Glutamatergic neuron (in vitro differentiated cells): ENCODE measurements at regions not wholly inside any gene's neighbourhood (a gene's known extent, or its start where the extent isn't known, plus 50 kb on each side); places are given as distances from the start of the nearest gene placed in this dataset.
A peak's percentile ranks its signal among the peaks of the same experiment; 100 is the strongest.

Experiments
- DNase-seq: peaks from one replicate; pipeline ENCODE4 v3.0.0; 2022
- H3K27ac Mint-ChIP-seq: one replicate; pipeline ENCODE4 v1.8.0; 2020; ENCODE audit warnings: mild to moderate bottlenecking, mixed read lengths, inconsistent platforms; ENCODE audit not compliant: unreplicated experiment
- H3K27me3 Mint-ChIP-seq: one replicate; pipeline ENCODE4 v1.8.0; 2020; ENCODE audit warnings: mild to moderate bottlenecking, moderate library complexity, mixed read lengths, inconsistent platforms; ENCODE audit not compliant: unreplicated experiment
- H3K36me3 Mint-ChIP-seq: one replicate; pipeline ENCODE4 v1.8.0; 2020; ENCODE audit warnings: mild to moderate bottlenecking, mixed read lengths, inconsistent platforms; ENCODE audit not compliant: unreplicated experiment
- H3K4me1 Mint-ChIP-seq: one replicate; pipeline ENCODE4 v1.8.0; 2020; ENCODE audit warnings: mild to moderate bottlenecking, low read depth, mixed read lengths, inconsistent platforms; ENCODE audit not compliant: unreplicated experiment
- H3K4me3 Mint-ChIP-seq: one replicate; pipeline ENCODE4 v1.8.0; 2020; ENCODE audit warnings: mild to moderate bottlenecking, mixed read lengths, inconsistent platforms; ENCODE audit not compliant: unreplicated experiment
- H3K9me3 Mint-ChIP-seq: one replicate; pipeline ENCODE4 v1.8.0; 2020; ENCODE audit warnings: mild to moderate bottlenecking, moderate library complexity, mixed read lengths, inconsistent platforms; ENCODE audit not compliant: unreplicated experiment
- TF ChIP-seq, protein P1 (sequence below): fragments of 200-600 bp; sonication (generic); IDR thresholded peaks from one replicate; pipeline ENCODE4 v1.5.0; 2021; ENCODE audit not compliant: partially characterized antibody, unreplicated experiment

DNA sequence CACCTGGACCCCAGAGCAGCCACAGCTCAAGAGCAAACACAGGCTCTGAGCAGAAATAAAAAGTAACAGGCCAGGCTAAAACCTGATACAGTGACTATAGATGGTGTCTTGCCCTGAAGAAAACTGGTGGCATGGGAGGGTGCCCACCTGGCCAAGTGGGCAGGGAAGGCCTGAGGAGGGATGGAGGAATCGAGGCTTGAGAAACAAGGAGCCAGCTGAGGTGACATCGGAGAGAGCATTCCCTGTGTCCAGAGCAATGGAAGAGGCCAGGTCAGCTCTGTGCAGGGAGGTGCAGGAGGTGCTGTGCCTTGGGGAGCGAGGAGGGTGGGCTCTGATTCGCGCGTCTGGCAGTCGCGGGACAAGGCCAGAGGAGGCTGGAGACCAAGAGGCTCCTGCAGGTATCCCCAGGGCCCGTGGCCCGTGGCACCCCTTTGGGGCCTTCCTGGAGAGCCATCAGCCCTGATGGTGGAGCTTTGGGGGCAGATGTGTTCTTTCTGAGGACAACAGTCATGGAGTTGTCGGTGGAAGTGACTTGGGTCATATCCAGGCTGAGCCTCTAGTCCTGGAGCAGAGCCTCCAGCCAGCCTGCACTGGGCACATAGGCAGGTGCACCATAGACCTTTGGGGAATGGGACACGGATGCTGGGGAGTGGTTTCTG, 56.1 kb downstream of the PLXNA1 start:
- H3K27ac Mint-ChIP-seq, result peak overlapping the region; percentile 19
- TF ChIP-seq, protein P1, sequence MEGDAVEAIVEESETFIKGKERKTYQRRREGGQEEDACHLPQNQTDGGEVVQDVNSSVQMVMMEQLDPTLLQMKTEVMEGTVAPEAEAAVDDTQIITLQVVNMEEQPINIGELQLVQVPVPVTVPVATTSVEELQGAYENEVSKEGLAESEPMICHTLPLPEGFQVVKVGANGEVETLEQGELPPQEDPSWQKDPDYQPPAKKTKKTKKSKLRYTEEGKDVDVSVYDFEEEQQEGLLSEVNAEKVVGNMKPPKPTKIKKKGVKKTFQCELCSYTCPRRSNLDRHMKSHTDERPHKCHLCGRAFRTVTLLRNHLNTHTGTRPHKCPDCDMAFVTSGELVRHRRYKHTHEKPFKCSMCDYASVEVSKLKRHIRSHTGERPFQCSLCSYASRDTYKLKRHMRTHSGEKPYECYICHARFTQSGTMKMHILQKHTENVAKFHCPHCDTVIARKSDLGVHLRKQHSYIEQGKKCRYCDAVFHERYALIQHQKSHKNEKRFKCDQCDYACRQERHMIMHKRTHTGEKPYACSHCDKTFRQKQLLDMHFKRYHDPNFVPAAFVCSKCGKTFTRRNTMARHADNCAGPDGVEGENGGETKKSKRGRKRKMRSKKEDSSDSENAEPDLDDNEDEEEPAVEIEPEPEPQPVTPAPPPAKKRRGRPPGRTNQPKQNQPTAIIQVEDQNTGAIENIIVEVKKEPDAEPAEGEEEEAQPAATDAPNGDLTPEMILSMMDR, result no peak
- no peak for DNase-seq
- no peaks in the 10 kb centered on the region for H3K36me3 Mint-ChIP-seq
- H3K4me1 Mint-ChIP-seq, result peaks cover 8% of the 10 kb centered on the region
- H3K27me3 Mint-ChIP-seq, result peaks cover 3% of the 10 kb centered on the region
- no peak overlapping the region for H3K4me3 Mint-ChIP-seq
- H3K9me3 Mint-ChIP-seq, result peaks cover 10% of the 10 kb centered on the region

DNA sequence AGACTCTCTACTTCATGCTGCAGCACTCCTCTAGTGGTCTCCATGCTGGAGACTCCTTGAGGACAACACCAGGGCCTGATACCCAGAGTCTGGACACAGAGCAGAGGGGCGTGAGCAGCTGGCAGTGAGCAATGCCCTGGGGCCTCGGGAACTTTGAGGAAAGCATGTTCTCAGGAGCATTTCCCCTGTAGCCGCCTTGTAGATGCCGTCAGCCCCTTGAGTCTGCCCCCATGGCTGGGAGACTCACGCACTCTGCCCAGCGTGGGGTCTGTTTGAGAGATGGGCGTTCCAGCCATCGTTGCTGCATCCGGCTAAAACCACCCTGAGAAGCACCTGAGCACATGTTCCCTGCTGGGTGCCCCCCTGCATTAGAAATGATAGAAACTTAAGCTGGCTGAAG, 56.8 kb downstream of the PLXNA1 start:
- peaks cover 10% of the 10 kb centered on the region for H3K9me3 Mint-ChIP-seq
- TF ChIP-seq, protein P1, result no peak
- H3K4me1 Mint-ChIP-seq, result peaks cover 8% of the 10 kb centered on the region

DNA sequence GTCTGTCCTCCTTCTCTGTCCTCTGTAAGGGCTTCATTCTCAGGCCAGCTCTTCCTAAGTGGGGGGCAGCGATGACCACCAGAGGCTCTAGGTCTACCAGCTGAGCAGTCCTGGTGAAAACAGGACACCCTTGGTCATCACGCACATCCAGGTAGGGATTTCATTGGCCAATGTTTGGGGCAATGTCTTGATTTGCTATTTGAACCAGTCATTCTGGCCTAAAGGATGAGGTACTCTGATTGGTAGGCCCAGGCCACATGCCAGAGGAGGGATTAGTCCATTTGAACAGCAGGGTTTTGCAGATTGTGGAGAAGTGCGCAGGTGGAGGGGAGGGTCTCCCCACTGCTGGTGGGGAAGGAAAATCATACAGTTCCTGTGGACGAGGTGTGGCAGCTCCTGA, 57.3 kb downstream of the PLXNA1 start:
- DNase-seq, result no peak
- H3K36me3 Mint-ChIP-seq, result no peaks in the 10 kb centered on the region
- peaks cover 5% of the 10 kb centered on the region for H3K4me1 Mint-ChIP-seq
- peaks cover 3% of the 10 kb centered on the region for H3K27me3 Mint-ChIP-seq
- H3K4me3 Mint-ChIP-seq, result no peak overlapping the region
- peaks cover 10% of the 10 kb centered on the region for H3K9me3 Mint-ChIP-seq
- H3K27ac Mint-ChIP-seq, result no peak overlapping the region
- TF ChIP-seq, protein P1, result no peak

More for the DNA sequence above, 56.8 kb downstream of the PLXNA1 start:
- no peak for DNase-seq
- no peak overlapping the region for H3K27ac Mint-ChIP-seq
- H3K36me3 Mint-ChIP-seq, result no peaks in the 10 kb centered on the region
- H3K4me3 Mint-ChIP-seq, result no peak overlapping the region
- peaks cover 3% of the 10 kb centered on the region for H3K27me3 Mint-ChIP-seq

DNA sequence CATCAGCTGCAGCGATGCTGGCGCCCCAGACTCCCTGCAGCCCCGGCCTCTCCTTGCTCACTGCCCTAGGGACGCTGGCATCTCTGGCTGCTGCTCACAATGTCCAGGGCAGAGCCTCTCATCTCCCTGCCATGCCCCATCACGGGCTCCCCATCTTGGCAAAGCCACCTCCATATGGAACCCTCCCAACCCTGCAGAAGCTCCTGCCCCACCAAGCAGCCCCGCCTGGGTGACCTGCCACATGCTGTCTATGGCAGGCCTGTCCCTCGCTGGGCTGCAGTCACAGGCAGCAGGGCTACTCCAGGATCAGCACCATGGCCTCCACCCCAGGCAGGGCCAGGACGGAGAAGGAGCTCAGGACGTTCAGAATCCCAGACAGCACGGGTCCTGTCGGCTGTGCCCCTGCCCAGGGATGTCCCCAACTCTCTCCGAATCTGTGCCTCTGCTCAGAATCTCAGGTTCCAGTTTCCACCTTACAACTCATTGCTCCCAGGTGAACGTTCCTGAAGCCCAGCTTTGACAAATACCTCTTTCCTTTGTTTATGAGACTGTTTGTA, 58.4 kb downstream of the PLXNA1 start:
- DNase-seq, result no peak
- Mint-ChIP-seq H3K9me3 (peaks cover 10% of the 10 kb centered on the region), H3K27ac (no peak overlapping the region), H3K36me3 (no peaks in the 10 kb centered on the region), H3K27me3 (peaks cover 3% of the 10 kb centered on the region), H3K4me3 (no peak overlapping the region), H3K4me1 (peaks cover 5% of the 10 kb centered on the region)
- TF ChIP-seq, protein P1, result no peak

DNA sequence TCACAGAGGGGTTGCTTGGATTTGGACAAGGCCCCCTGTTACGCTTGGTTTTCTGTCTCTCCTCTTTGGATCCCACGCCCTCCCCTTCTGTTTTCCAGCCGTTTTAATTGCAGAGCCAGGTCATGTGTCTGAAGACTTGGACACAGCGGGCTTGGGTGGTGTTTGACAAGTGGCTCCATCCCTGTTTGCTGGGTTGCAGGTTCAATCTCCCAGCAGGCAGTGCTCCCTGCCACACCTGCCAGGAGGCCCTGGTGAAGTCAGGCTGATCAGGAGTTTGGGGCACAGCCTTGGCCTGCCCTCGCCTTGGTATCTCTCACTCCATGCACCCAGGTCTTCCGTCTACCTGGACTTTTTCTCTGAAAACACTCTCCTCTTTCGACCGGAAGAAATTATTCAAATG, 59.0 kb downstream of the PLXNA1 start:
- DNase-seq, result no peak
- Mint-ChIP-seq H3K27ac (no peak overlapping the region), H3K4me1 (peaks cover 4% of the 10 kb centered on the region), H3K4me3 (no peak overlapping the region), H3K36me3 (no peaks in the 10 kb centered on the region), H3K27me3 (peaks cover 3% of the 10 kb centered on the region), H3K9me3 (peaks cover 10% of the 10 kb centered on the region)
- TF ChIP-seq, protein P1, result no peak
